Activated B cell treated with CpG ODN at 0.5 μM for 24 hours (primary cell): ENCODE measurements at regions not wholly inside any gene's neighbourhood (a gene's known extent, or its start where the extent isn't known, plus 50 kb on each side); places are given as distances from the start of the nearest gene placed in this dataset.

Experiments used
- ATAC-seq: fragments of 200-7000 bp; cut with Tn5 transposase; one replicate; pipeline ENCODE4 v1.10.0; 2021; ENCODE audit warnings: low read depth, mild to moderate bottlenecking, moderate library complexity
- CTCF ChIA-PET: fragments of 350-600 bp; sonication (Branson Sonifier 250); formaldehyde crosslinking; loops from one replicate; lab custom pipeline; 2021; ENCODE audit warnings: antibody characterized with exemption; lab: Charles Lee
- POLR2A ChIA-PET: fragments of 350-600 bp; sonication (Branson Sonifier 250); formaldehyde crosslinking; loops from one replicate; lab custom pipeline; 2021; ENCODE audit warnings: antibody characterized with exemption; lab: Charles Lee
- DNase-seq: peaks from one replicate; pipeline ENCODE4 v3.0.0; 2022
- H3K27ac Mint-ChIP-seq: one replicate; pipeline ENCODE4 v1.8.0; 2020; ENCODE audit warnings: mixed read lengths
- H3K27me3 Mint-ChIP-seq: one replicate; pipeline ENCODE4 v1.8.0; 2021; ENCODE audit warnings: mixed read lengths
- H3K36me3 Mint-ChIP-seq: one replicate; pipeline ENCODE4 v1.8.0; 2021; ENCODE audit warnings: low read depth, mixed read lengths
- H3K4me1 Mint-ChIP-seq: one replicate; pipeline ENCODE4 v1.8.0; 2021; ENCODE audit warnings: mixed read lengths
- H3K4me3 Mint-ChIP-seq: one replicate; pipeline ENCODE4 v1.8.0; 2020; ENCODE audit warnings: mild to moderate bottlenecking, mixed read lengths
- H3K9me3 Mint-ChIP-seq: one replicate; pipeline ENCODE4 v1.8.0; 2020; ENCODE audit warnings: mixed read lengths
- CTCF ChIP-seq: fragments of 200-600 bp; IDR thresholded peaks from one replicate; pipeline ENCODE4 v1.8.0; 2022; ENCODE audit warnings: antibody characterized with exemption, mild to moderate bottlenecking
- intact Hi-C: fragments of 100-400 bp; cut with micrococcal nuclease; formaldehyde crosslinking; loops from one replicate; pipeline ENCODE4 v1.15.1; 2024

- DNase-seq (no peak), ATAC-seq (no peak)
- H3K36me3 Mint-ChIP-seq: no peaks in the 10 kb centered on the region
- intact Hi-C loops: no loop called here
- no peaks in the 10 kb centered on the region for H3K27me3 Mint-ChIP-seq
- no peak overlapping the region for H3K27ac Mint-ChIP-seq
- CTCF ChIA-PET: no interaction called here
- H3K4me3 Mint-ChIP-seq: no peak overlapping the region
- no peak for TF ChIP-seq CTCF
- POLR2A ChIA-PET: no interaction called here
- no peaks in the 10 kb centered on the region for H3K4me1 Mint-ChIP-seq
- no peaks in the 10 kb centered on the region for H3K9me3 Mint-ChIP-seq
Measured at GRCh38 chr3:8112587-8112986, 389.0 kb upstream of the LMCD1 start.

GRCh38 chr3:8113626-8114025 lies 388.0 kb upstream of the LMCD1 start:
- H3K36me3 Mint-ChIP-seq: no peaks in the 10 kb centered on the region
- ATAC-seq (no peak), DNase-seq (no peak)
- peaks cover 6% of the 10 kb centered on the region for H3K9me3 Mint-ChIP-seq
- H3K27me3 Mint-ChIP-seq: no peaks in the 10 kb centered on the region
- CTCF ChIA-PET: no interaction called here
- H3K4me3 Mint-ChIP-seq: no peak overlapping the region
- intact Hi-C loops: no loop called here
- H3K4me1 Mint-ChIP-seq: no peaks in the 10 kb centered on the region
- no peak overlapping the region for H3K27ac Mint-ChIP-seq
- POLR2A ChIA-PET: no interaction called here
- TF ChIP-seq CTCF: no peak

GRCh38 chr3:8128686-8129085 lies 372.9 kb upstream of the LMCD1 start:
- intact Hi-C loops: no loop called here
- no peaks in the 10 kb centered on the region for H3K36me3 Mint-ChIP-seq
- ATAC-seq (no peak), DNase-seq (no peak)
- H3K27me3 Mint-ChIP-seq: no peaks in the 10 kb centered on the region
- CTCF ChIA-PET: no interaction called here
- TF ChIP-seq CTCF: no peak
- H3K4me1 Mint-ChIP-seq: no peaks in the 10 kb centered on the region
- H3K27ac Mint-ChIP-seq: no peak overlapping the region
- POLR2A ChIA-PET: no interaction called here
- H3K4me3 Mint-ChIP-seq: no peak overlapping the region
- H3K9me3 Mint-ChIP-seq: peaks cover 4% of the 10 kb centered on the region

- no peak for ATAC-seq
- Mint-ChIP-seq H3K36me3 (no peaks in the 10 kb centered on the region), H3K4me3 (no peak overlapping the region), H3K27ac (no peak overlapping the region), H3K9me3 (peaks cover 2% of the 10 kb centered on the region), H3K27me3 (no peaks in the 10 kb centered on the region), H3K4me1 (no peaks in the 10 kb centered on the region)
- intact Hi-C loops: no loop called here
- TF ChIP-seq CTCF: no peak
- DNase-seq: no peak
- ChIA-PET CTCF (no interaction called here), POLR2A (no interaction called here)
Measured at GRCh38 chr3:8136553-8136952, 365.1 kb upstream of the LMCD1 start.

GRCh38 chr3:8143186-8143585 lies 358.4 kb upstream of the LMCD1 start:
- no peaks in the 10 kb centered on the region for H3K36me3 Mint-ChIP-seq
- ChIA-PET POLR2A (no interaction called here), CTCF (no interaction called here)
- intact Hi-C loops: no loop called here
- H3K27ac Mint-ChIP-seq: no peak overlapping the region
- no peaks in the 10 kb centered on the region for H3K27me3 Mint-ChIP-seq
- no peak for DNase-seq
- TF ChIP-seq CTCF: no peak
- H3K4me3 Mint-ChIP-seq: no peak overlapping the region
- ATAC-seq: no peak
- H3K4me1 Mint-ChIP-seq: no peaks in the 10 kb centered on the region
- no peaks in the 10 kb centered on the region for H3K9me3 Mint-ChIP-seq
